ENCODE measurements at regions not wholly inside any gene's neighbourhood (a gene's known extent, or its start where the extent isn't known, plus 50 kb on each side); places are given as distances from the start of the nearest gene placed in this dataset.

DNA sequence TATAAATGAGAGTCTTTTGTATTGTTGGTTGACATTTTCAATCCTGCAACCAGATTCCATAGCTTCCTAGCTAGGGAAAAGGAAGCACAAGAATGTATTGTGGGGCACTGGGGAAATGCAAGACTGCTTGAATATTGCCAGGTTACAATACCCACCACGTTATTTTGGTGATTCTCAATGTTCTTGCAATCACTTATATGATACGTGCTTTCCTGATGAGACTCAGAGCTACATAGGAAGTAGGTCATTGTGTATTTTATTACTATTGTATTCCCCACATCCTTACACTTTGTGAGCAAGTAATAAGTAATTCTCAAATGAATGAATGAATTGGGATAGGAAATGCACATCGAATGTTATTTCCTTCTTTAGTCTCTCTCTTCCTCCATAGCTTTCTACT is 217.1 kb upstream of the CD180 start:
- dilution Hi-C loops (cut with MboI; ENCODE audit: extremely low pct_ligation_motif_present, low sequenced_read_pairs): no loop called here
- CTCF ChIA-PET: interaction anchor here (0.8 to 1.7 kb wide), 4 partner anchors 9 to 839 kb away, joined by 4 to 7 read pairs (median 5); no protein-coding TSS in a partner anchor
- DNase-seq (ENCODE audit: low read depth, low spot score): peak; percentile 80
- Histone ChIP-seq H3K9ac (replicated peaks; ENCODE audit: extremely low read depth, insufficient read depth, low read length) (peak overlapping the region; percentile 42), H3K4me2 (ENCODE audit: insufficient read depth, low read length) (peak overlapping the region; percentile 80), H3K9me3 (replicated peaks; ENCODE audit: control insufficient read depth, insufficient read depth, low read length) (no peaks in the 10 kb centered on the region), H2AFZ (ENCODE audit: low read depth, low read length) (peak overlapping the region; percentile 70), H3K36me3 (ENCODE audit: control insufficient read depth in 2 of 2, extremely low read depth in 1 of 2, insufficient read depth in 2 of 2, low read length in 2 of 2) (no peaks in the 10 kb centered on the region), H3K4me3 (replicated peaks in 1 of 3; ENCODE audit: insufficient read depth in 1 of 3, low read depth in 1 of 3, low read length in 3 of 3) (peak overlapping the region in 1 of 3 experiments; percentile 43), H3K27ac (ENCODE audit: insufficient read depth, low read depth, low read length) (peak overlapping the region; percentile 78), H3K79me2 (ENCODE audit: control insufficient read depth, insufficient read depth, low read length) (no peaks in the 10 kb centered on the region), H3K9me1 (replicated peaks; ENCODE audit: control insufficient read depth, extremely low read depth, insufficient read depth, low read length) (no peaks in the 10 kb centered on the region), H3K4me1 (ENCODE audit: control insufficient read depth, extremely low read depth, insufficient read depth, low read length) (peaks cover 23% of the 10 kb centered on the region), H4K20me1 (replicated peaks; ENCODE audit: control insufficient read depth, extremely low read depth, insufficient read depth, low read length) (no peaks in the 10 kb centered on the region), H3K27me3 (ENCODE audit: control insufficient read depth in 2 of 2, insufficient read depth in 2 of 2, low read length in 2 of 2) (no peaks in the 10 kb centered on the region)
- BruUV-seq (replicated peaks): no TSS peak
- intact Hi-C loops (cut with micrococcal nuclease): loop anchor here (1.0 kb wide), 1 partner anchor 9 kb away; no protein-coding TSS in a partner anchor
- TF ChIP-seq POLR2A (IDR thresholded peaks at IDR 0.05; ENCODE audit: low read depth, low read length) (peak; percentile 54), GATA2 (IDR thresholded peaks at IDR 0.05; ENCODE audit: insufficient read depth, insufficient read length, low read depth, low read length) (peak; percentile 14), FOS (IDR thresholded peaks at IDR 0.05; ENCODE audit: borderline replicate concordance, insufficient read depth, low read length) (peak; percentile 65), MYC (IDR thresholded peaks at IDR 0.05; ENCODE audit: low read depth, low read length) (no peak), JUN (IDR thresholded peaks at IDR 0.05; ENCODE audit: borderline replicate concordance, insufficient read depth, insufficient read length, low read depth) (peak; percentile 69), POLR2AphosphoS5 (IDR thresholded peaks at IDR 0.05; ENCODE audit: insufficient read depth, low read depth, low read length) (peak; percentile 54)
- POLR2A ChIA-PET: no interaction called here
- peak; percentile 78 for FAIRE-seq

DNA sequence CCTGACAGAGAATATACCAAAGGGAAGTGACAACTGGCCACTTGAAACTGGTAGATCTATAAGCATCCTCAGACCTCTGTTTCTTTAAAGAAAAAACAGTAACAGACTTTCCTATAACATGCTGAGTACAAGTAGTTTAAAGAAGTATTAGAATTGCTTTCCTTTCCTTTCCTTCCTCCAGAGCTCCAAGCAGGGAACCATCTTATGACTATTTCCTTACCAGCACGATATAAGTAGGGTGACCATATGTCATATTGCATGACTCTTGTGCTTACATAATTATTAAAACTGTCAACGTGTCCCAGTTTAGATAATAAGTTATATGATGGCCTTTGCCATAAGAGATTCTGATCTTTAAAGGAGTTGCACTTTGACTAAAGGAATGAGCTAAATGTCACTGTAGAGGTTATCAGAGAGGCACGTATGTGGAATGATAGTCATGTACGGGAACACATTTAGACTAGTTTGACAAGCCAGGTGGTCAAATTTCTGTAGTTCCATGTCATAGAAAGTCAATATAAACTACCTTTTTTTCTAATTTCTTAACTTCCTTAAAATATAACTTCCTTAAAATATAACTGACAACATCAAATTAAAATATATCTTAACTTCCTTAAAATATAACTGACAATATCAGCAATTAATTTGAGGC is 212.7 kb upstream of the CD180 start:
- Histone ChIP-seq H3K27me3 (ENCODE audit: control insufficient read depth in 2 of 2, insufficient read depth in 2 of 2, low read length in 2 of 2) (no peaks in the 10 kb centered on the region), H3K79me2 (ENCODE audit: control insufficient read depth, insufficient read depth, low read length) (no peaks in the 10 kb centered on the region), H4K20me1 (replicated peaks; ENCODE audit: control insufficient read depth, extremely low read depth, insufficient read depth, low read length) (no peaks in the 10 kb centered on the region), H3K9me3 (replicated peaks; ENCODE audit: control insufficient read depth, insufficient read depth, low read length) (no peaks in the 10 kb centered on the region), H2AFZ (ENCODE audit: low read depth, low read length) (no peak overlapping the region), H3K36me3 (ENCODE audit: control insufficient read depth in 2 of 2, extremely low read depth in 1 of 2, insufficient read depth in 2 of 2, low read length in 2 of 2) (no peaks in the 10 kb centered on the region), H3K9ac (replicated peaks; ENCODE audit: extremely low read depth, insufficient read depth, low read length) (no peak overlapping the region), H3K4me3 (replicated peaks in 1 of 3; ENCODE audit: insufficient read depth in 1 of 3, low read depth in 1 of 3, low read length in 3 of 3) (no peak overlapping the region), H3K9me1 (replicated peaks; ENCODE audit: control insufficient read depth, extremely low read depth, insufficient read depth, low read length) (no peaks in the 10 kb centered on the region), H3K4me1 (ENCODE audit: control insufficient read depth, extremely low read depth, insufficient read depth, low read length) (peaks cover 35% of the 10 kb centered on the region), H3K27ac (ENCODE audit: insufficient read depth, low read depth, low read length) (no peak overlapping the region), H3K4me2 (ENCODE audit: insufficient read depth, low read length) (no peak overlapping the region)
- ChIA-PET CTCF (no interaction called here), POLR2A (no interaction called here)
- no TSS peak for BruUV-seq (replicated peaks)
- no peak for TF ChIP-seq EZH2 (IDR thresholded peaks at IDR 0.05; ENCODE audit: borderline replicate concordance, low read depth, low read length, severe bottlenecking)
- no peak for FAIRE-seq
- DNase-seq (ENCODE audit: low read depth, low spot score): no peak
- intact Hi-C loops (cut with micrococcal nuclease): no loop called here
- dilution Hi-C loops (cut with MboI; ENCODE audit: extremely low pct_ligation_motif_present, low sequenced_read_pairs): no loop called here

Measured in endothelial cell of umbilical vein (primary cell).